SKM-1 treated with dmso at 0.1 percent for 144 hours (cell line): ENCODE measurements at regions not wholly inside any gene's neighbourhood (a gene's known extent, or its start where the extent isn't known, plus 50 kb on each side); places are given as distances from the start of the nearest gene placed in this dataset.

Experiments used
- DNase-seq: peaks from one replicate; lab custom pipeline; 2025; ENCODE audit not compliant: unreplicated experiment; lab: John Stamatoyannopoulos, UW

DNA sequence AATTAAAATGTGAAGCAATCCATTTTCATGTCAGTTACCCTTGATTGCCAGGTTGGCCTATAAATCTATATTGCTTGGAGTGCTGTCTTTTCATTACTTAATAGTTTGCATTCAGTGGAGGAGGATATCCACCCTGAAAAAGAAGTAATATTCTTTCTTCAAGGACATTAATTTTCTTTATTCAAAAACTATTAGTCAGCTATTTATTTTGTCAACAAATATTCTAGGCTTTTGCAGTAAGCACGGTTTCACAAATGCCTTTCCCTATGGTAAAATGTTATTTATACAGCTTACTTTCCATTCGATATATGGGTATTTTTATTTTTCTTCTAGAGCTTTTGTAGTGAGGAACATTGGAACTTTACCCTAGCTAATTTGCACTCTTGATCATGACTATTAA lies 1176.9 kb upstream of the NUDT12 start:
- no peak for DNase-seq

DNA sequence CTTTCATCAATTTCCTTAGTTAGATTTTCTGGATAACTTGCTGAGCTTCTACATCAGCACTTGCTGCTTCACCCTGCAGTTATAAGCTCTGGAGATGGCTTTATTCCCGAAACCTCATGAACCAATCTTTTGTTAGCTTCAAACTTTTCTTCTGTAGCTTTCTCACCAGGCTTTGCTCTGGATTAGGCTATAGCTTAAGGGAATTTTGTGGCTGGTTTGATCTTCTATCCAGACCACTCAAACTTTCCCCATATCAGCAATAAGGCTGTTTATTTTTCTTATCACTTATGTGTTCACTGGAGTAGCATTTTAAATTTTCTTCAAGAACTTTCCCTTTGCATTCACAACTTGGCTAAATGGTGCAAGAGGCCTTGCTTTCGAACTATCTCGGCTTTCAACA lies 1173.5 kb upstream of the NUDT12 start:
- no peak for DNase-seq

DNA sequence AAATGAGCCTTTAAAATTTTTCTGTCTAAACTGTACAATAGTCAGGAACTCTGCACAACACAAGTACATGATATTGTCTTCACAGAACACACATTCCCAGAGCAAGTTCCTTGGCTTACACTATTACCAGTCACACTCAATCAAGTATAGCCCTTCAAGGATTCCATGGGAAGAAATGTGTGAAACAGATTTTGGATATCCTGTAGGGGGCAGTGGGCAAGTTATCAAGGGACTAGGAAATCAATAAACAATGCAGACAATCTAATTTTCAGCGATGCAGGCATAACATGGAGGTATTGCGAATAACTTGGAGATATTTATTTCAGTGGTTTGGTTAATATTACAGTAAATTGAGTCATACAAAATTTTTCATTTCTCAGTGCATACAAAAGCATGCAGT lies 1171.5 kb upstream of the NUDT12 start:
- no peak for DNase-seq

DNA sequence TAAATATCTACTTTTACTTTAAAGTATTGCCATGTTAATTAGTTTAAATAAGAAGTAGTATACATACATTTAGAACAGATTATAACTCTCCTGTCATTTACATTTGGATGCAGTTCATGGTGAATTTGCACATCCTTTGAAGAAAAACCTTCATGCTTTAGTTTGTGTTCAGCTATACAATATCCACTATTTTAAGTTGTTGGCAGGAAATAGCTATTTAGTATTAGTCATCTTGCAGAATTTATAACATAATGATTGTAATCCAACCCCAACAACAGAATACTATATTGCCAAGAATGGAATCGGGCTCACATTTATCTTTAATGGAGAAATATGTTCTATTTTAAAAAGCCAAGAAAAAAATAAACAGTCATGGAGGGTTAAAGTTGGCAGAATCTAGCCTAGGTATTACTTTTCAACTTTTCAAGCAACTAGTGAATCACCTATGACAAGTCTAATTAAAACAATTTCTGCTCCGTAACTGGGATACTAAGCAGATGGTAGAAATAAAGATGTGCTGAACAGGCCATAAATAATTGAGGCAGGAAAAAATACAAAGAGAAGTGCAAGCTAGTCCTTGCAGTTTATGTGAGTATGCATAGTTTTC lies 1170.6 kb upstream of the NUDT12 start:
- no peak for DNase-seq

DNA sequence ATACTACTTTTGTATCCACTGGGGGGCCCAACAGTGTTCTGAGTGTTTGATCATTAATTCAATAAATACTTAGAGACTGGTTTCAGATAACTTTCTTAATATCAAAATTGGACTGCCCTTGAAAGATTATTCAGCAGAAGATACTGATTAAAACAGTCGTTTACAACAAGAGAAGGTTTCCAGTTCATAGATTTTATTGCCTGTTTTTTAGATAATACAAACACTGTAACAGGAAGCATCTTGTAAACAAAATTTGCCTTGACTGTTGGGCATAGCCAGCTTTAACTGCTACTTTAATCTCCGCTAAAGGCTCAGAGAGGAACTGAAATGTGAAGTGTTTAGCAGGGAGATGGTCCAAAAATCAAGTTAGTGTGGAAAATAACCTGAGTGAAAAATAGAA lies 1168.7 kb upstream of the NUDT12 start:
- DNase-seq, result no peak

DNA sequence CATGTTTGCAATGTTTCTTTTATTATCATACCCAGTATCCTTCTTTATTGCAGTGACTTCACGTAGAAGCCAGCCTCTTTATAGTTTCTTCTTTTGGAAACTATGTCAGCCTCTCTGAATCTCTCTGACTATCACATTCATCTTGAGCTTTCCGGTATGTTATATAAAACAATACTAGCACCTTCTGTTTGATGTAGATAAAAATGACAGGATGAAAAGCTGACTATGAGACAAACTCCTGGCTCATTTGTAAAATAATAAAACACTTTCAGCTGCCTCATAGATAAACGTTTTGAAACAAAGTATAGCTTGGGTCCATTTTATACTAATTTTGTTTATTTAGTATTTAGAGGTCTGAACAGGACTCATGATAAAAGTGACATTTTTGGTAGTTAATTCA lies 1145.4 kb upstream of the NUDT12 start:
- no peak for DNase-seq

DNA sequence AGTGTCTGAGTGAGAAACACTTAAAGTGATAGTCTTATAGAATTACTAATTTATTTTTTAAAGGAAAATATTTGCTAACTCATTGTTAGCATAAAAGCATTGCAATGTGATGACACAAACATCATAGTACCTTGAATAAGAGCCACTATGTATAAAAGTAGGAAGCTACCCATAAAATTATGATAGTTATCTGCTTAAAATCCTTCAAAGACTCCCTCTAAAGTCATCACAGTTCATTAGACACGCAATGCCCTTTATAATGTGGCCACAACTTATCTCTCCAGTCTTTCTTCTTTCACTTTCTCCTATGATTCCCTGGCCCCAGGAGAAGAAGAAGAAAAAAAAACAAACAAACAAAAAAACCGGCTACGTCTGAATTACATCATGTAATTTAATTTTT lies 1144.0 kb upstream of the NUDT12 start:
- DNase-seq, result no peak

DNA sequence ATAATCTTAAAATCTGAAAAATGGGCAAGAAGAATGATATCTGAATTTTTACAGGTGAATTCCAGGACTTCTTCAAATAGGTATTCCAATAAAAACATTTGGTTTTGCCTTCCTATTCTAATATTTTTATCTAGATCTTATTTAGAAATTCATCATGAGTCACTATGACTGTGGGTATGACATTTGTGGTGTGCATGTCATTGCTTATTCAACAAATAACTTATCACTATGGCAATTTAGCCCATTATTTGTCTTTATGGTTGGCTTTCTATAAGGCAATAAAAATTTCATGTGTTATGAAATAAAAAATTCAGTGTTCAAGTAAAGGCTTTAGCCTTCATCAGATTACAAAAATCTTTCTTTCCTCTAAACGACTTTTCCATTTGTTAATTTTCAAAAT lies 1139.6 kb upstream of the NUDT12 start:
- DNase-seq, result no peak

DNA sequence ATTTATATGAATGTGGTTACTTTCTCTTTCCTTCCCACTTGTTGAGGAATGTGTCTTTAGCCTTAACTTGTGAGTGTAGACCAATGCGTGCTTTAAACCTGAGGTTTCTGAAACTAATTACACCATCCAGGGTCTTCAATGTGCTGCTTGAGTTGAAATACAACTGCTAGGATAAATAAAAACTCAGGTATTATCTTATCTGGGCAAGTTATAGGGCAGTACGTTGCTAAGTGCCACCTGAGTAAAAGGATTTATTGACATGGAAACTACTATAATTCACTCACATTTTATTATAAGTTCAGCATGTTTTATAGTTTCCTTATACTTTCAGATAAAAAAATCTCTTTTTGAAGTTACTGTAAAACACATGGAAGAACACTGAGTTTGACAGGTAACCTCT lies 1136.8 kb upstream of the NUDT12 start:
- DNase-seq, result no peak

DNA sequence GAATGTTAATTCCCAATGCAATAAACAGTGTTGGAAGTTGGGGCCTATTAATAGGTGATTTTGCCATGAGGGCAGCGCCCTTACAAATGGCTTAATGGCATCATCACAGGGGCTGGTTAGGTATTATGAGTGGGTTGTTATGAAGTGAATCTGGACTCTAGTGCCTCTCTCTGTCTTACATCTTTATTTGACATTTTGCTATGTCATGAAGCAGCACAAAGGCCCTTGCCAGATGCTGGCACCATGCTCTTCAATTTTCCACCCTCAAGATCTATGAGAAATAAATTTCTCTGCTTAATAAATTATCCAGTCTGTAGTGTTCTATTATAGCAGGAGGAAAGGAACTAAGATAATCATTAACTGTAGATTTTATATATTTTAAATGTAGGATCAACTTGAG lies 1098.7 kb upstream of the NUDT12 start:
- no peak for DNase-seq

DNA sequence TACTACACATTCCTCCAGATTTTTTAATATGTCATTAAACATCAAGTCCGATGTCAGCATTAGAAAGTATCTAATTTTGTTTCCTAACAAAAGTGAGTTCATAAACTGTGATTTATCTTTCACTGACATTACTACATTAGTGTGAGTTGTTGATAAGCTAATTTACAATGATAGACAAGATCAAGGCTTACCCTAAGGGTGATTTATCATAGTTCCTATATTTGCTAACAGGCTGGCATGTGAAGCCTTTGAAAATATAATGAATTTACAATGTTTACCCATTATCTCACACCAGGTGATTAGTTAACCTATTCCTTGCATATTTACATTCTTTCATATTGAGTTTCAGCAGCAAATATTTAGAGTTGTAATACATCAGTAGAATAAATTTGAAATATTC lies 1096.9 kb upstream of the NUDT12 start:
- no peak for DNase-seq

DNA sequence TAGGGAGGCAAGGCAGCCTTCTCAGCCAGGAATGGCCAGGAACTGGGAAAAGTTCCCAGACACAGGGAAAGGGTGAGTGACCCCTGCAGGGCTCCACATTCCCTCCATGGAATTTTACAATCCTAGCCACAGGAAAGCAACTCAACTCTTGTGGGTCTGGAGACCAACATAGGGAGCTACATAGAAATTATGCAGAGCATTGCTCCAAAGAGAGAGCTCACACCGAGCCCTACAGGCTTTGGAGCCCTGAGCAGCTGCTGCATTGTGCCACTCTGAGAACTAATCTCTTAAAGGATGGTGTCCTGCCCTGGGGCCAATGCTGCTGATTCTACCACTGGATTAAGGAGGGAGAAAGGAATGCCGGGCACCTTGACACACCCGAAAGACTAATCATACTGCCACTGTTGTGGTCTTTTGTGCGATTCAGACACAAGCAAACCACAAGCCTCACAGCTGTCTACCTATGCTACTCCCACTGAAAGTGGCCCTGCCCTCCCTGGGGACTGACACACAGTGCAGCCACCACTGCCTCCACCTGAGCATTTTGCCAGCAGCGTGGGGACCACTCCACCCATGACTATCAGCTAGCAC lies 1089.8 kb upstream of the NUDT12 start:
- no peak for DNase-seq

DNA sequence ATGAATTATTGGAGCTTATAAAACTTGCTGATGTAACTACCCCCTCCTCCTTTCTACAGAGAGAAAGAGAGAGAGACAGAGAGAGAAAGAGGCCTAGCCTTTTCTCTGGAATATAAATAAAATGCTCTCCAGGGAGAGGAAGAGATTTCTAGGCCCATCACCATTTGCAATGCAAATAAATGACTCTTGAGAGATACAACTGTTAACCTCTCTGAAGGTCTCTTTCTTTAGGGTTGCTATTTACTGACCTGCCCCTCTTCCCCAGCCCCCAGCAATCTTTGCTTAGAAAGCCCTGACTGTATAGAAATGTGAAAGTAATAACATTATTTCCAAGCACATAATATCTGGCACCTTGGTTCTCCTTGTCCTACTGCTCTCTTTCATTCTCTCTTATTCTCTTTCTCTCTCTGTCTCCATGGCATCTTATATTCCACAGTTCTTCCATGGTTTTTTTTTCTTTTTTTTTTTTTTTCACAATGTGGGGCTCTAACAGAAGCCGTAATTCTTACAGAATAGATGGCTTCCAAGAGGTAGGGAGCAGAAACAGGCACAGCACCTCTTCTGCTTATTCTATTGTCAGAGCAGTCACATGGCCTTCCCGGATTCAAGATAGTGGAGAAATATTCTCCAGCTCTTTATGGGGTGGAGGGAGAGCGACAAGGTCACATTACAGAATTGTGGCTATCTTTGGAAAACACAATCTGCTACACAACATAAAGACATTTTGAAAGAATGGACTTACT lies 1087.9 kb upstream of the NUDT12 start:
- DNase-seq, result no peak

DNA sequence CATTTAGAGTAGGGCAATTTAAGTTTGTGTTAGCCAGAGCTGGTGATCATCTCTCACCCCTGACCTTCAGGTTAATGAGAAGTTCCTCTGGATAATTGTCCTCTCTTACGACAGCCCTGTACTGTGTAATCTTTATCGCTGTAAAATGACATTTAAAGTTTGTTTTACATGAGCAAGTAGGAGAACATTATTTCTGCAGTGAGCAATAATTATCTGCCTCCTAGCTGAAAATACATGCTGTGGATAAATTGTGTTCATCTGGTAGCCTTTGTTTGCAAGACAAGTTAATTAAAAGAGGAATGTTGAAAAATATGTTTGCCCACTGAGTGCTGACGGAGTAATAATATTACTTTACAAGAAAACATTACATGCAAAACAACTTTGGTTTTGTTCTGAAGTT lies 1083.8 kb upstream of the NUDT12 start:
- no peak for DNase-seq

DNA sequence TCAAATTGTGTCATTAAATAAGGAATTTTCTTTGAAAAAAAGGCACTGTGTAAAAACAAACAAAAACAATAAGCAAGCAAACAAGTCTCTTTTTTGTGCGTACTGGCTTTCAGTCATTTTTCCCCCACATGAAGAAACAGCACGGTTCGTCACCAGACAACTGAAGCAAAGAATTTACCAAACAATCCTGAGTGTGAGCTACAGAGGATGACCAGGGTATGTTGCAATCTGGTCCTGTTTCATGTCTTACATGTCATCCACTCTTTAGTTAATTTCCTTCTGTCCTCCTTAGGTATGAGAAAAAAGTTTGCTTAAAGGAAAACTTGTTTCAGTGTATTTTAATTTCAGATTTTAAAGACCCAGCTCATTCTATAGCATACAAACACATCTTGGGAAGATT lies 1080.7 kb upstream of the NUDT12 start:
- no peak for DNase-seq

DNA sequence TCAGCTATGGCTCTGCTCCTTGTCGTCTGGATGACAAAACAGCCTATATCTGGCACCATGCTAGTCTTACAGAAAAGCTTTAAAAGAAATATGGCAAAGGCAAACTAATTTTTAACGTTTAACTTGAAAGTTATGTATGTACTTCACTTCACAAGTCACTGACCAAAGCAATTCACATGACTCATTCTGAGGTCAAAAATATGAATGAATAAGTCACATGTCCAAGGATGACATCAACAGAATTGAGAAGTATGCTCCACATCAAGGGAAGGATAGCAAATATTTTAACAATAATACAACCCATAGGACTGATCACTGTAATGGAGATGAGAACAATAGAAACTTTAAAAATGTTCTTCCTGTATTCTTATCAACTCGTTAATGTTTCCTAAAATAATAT lies 1072.6 kb upstream of the NUDT12 start:
- no peak for DNase-seq

DNA sequence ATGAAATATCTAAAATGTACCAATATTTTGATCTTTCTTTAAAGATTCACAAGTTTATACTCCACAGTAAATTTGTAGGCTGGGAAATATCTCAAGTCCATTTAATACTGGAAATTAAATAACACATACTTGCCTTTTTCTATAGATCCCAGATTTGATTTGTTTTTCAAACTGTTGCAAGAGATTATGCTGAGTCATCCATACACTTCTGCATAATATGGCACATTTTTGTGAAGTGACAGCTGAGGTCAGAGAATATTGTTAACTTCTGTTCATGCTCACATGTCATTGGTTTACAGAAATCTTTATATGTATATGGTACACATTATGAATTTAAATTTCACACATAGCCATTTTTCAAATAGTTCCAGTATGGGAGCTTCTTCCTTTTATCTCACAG lies 1066.3 kb upstream of the NUDT12 start:
- no peak for DNase-seq

DNA sequence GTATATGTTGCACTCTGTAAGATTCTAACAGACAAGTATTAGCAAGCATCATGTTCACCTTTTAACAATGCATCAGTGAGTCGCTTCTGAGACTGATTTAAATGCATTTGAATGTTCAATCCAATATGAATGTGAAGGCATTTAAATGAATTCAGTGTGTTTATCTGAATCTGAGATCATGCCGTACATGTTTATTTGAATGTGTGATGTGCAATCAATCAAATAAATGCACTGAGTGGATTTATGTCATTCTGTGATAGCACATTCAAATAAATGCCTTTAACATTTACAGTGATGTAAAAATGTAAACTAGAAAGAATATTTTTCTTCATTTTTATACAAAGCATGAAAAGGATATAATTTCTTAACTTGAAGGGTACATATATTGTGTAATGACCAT lies 1063.5 kb upstream of the NUDT12 start:
- DNase-seq, result no peak

DNA sequence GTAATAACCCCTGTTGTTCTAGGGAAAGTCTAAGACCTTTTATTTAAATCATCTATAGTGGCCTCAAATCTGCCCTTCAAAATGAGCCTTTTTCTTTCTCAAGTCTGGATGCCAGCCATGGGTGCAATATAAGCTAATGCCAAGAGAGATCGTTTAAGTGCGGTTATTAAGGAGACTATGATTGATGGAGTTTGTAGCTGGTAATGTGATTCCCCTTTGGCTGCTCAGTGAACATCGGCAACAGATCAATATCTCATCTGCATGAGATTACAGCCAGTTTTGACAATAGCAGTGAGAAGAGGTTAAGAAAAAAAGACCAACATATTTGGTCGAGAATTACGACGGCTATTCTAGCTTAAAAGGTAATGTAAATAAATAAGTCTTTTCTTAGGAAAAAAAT lies 1049.4 kb upstream of the NUDT12 start:
- no peak for DNase-seq

DNA sequence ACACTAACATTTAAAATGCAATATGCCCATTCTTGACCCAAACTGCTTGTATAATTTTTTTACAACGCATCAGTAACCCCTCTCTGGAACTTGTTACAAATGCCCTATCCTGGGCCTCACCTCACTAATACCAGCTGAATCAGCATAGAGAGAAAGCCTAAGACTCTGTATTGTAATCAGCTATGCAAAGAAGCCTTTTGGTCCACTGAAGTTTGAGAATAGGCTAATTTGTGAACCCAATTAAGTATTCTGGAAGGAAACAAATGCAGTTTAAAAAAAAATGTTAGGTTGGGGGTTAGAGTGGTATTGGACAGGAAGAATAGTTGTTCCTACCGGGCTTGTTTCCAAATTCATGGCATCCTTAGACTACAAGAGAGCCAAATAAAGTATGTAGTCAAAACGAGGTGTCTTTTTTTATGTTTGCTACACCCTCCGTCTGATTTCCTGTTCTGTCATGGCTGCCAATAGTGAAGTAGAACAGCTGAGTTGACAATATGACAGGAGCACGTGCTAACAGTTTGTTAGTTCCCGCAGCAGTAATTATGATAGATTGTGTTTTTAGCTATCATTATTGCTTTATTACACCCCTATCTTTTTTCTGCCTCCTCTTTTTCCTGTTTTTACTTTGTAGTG lies 1048.7 kb upstream of the NUDT12 start:
- DNase-seq, result no peak

DNA sequence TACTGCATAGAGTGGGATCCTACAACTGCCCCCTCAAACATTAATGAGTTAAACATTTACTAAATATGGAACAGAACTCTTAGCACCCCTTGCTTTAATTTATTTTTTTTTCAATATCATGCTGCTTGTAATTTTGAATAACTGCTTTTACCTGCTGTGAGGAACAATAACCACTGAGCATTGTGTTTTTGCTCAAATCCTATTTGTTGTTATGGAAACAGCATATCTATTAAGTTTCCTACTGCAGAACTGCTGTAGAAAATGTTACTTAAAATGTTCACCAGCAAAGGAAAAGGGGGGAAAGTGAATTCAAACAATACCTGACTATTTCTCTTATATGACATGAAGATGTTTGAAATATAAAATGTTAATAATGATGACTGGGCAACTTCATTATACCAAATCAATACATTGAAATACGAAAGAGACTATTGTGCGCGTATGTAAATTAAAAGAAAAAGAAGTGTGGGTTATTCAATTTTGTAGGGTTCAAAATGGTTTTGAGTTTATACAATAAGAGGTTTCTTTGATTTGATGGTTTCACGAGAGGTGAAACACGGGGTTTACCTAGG lies 1043.8 kb upstream of the NUDT12 start:
- DNase-seq, result no peak

DNA sequence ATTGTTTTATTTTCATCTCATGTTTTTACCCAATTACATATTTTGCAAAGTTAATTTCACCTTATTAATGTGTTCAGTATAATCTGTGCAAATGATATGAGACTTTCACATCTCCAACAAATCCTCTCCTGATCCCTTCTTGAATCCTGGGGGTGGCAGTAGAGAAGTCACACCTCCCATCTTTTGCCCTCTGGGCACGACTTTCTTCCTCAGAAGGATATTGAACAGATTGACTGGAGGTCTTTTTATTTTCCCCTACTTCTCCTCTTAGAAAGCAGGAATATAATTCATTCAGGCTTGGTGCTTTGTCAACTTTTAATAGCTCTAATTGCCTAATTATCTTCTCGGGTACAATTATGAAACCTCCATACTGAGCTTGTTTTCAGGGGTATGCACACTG lies 1037.1 kb upstream of the NUDT12 start:
- DNase-seq, result no peak
